M059J (cell line): ENCODE measurements at regions not wholly inside any gene's neighbourhood (a gene's known extent, or its start where the extent isn't known, plus 50 kb on each side); places are given as distances from the start of the nearest gene placed in this dataset.
A peak's percentile ranks its signal among the peaks of the same experiment; 100 is the strongest.

ENCODE experiments used
- DNase-seq: peaks from one replicate; pipeline ENCODE4 v3.0.0-alpha.2; 2012; ENCODE audit warnings: low read depth

GRCh38 chr1:39107341-39108290 lies 81.5 kb downstream of the NDUFS5 start:
- peak; percentile 64 for DNase-seq

GRCh38 chr1:39109644-39110043 lies 83.5 kb downstream of the NDUFS5 start:
- DNase-seq: no peak

- DNase-seq: peak; percentile 83
Measured at GRCh38 chr1:39110325-39110851, 84.2 kb downstream of the NDUFS5 start.

- DNase-seq: peak; percentile 81
Measured at GRCh38 chr1:39110882-39111281, 84.7 kb downstream of the NDUFS5 start.

- DNase-seq: no peak
Measured at GRCh38 chr1:39113109-39113743, 87.1 kb downstream of the NDUFS5 start.

- peak; percentile 45 for DNase-seq
Measured at GRCh38 chr1:39115271-39116110, 89.0 kb upstream of the MACF1 start.

- DNase-seq: no peak
Measured at GRCh38 chr1:39116116-39116607, 88.3 kb upstream of the MACF1 start.

GRCh38 chr1:39116860-39117728 lies 87.4 kb upstream of the MACF1 start:
- peak; percentile 90 for DNase-seq

GRCh38 chr1:39117899-39118450 lies 86.5 kb upstream of the MACF1 start:
- DNase-seq: no peak

- no peak for DNase-seq
Measured at GRCh38 chr1:39122056-39122455, 82.4 kb upstream of the MACF1 start.

GRCh38 chr1:39124282-39124681 lies 80.2 kb upstream of the MACF1 start:
- no peak for DNase-seq

GRCh38 chr1:39127513-39127912 lies 77.0 kb upstream of the MACF1 start:
- DNase-seq: peak; percentile 64

GRCh38 chr1:39128126-39128525 lies 76.4 kb upstream of the MACF1 start:
- DNase-seq: no peak

GRCh38 chr1:39128959-39129358 lies 75.5 kb upstream of the MACF1 start:
- DNase-seq: no peak

- DNase-seq: peak; percentile 64
Measured at GRCh38 chr1:39129514-39129913, 75.0 kb upstream of the MACF1 start.

GRCh38 chr1:39130325-39130724 lies 74.2 kb upstream of the MACF1 start:
- peak; percentile 95 for DNase-seq

- no peak for DNase-seq
Measured at GRCh38 chr1:39131940-39132339, 72.6 kb upstream of the MACF1 start.

- peak; percentile 55 for DNase-seq
Measured at GRCh38 chr1:39132505-39133339, 71.8 kb upstream of the MACF1 start.

- DNase-seq: no peak
Measured at GRCh38 chr1:39133340-39133684, 71.2 kb upstream of the MACF1 start.
